AG04450 (cell line): ENCODE measurements at regions not wholly inside any gene's neighbourhood (a gene's known extent, or its start where the extent isn't known, plus 50 kb on each side); places are given as distances from the start of the nearest gene placed in this dataset.

ENCODE experiments used
- CTCF ChIA-PET: fragments of 300-600, 350-600 bp; formaldehyde crosslinking; extraction: SDS; loops from one replicate; lab custom pipeline; 2022; ENCODE audit warnings: antibody characterized with exemption, inconsistent platforms; lab: Charles Lee
- POLR2A ChIA-PET: fragments of 350-600 bp; formaldehyde crosslinking; extraction: SDS; loops from one replicate; lab custom pipeline; 2021; ENCODE audit warnings: antibody characterized with exemption, inconsistent platforms; lab: Yijun Ruan, JAX
- DNase-seq: peaks from one replicate; pipeline ENCODE4 v3.0.0-alpha.2; 2011; ENCODE audit warnings: low read depth, low spot score
- H3K27ac ChIP-seq: one replicate; pipeline ENCODE4 v1.5.1; 2012; ENCODE audit warnings: low read depth, low read length, control low read depth
- H3K27me3 ChIP-seq: one replicate; pipeline ENCODE4 v1.6.0; 2012; ENCODE audit warnings: low read length; ENCODE audit not compliant: control insufficient read depth, insufficient read depth
- H3K4me3 ChIP-seq: 2 replicates; pipeline ENCODE4 v1.5.1; 2011; ENCODE audit warnings: mild to moderate bottlenecking, low read depth, low read length, control low read depth
- H3K9me3 ChIP-seq: 2 replicates; pipeline ENCODE4 v1.5.1; 2012; ENCODE audit warnings: low read length; ENCODE audit not compliant: control insufficient read depth, insufficient read depth
- TF ChIP-seq, protein P1 (sequence below): IDR thresholded peaks from 2 replicates; pipeline ENCODE4 v1.5.1; 2011; ENCODE audit warnings: low read depth, low read length, control low read depth, inconsistent platforms

DNA sequence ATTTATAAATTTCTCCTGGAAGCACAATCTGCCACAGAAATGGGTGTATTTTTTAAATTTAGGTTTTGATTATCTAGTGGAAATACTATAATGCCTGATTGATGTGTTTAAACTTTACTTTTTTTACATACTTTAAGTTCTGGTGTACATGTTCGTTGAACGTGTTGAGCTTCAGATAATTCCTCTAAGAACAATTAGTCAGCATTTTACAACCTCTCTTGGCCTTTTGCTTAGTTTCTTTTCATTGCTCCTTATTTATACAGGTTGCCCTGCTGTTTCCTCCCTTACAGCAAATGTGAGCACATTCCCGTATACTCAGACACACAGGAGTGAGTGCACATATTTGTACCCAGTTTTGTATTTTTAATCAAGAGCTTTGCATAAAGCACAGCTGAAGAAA is 1038.9 kb downstream of the BRINP3 start:
- Histone ChIP-seq H3K9me3 (no peaks in the 10 kb centered on the region), H3K27ac (no peak overlapping the region), H3K27me3 (no peaks in the 10 kb centered on the region), H3K4me3 (no peak overlapping the region)
- ChIA-PET POLR2A (no interaction called here), CTCF (no interaction called here)
- TF ChIP-seq, protein P1, sequence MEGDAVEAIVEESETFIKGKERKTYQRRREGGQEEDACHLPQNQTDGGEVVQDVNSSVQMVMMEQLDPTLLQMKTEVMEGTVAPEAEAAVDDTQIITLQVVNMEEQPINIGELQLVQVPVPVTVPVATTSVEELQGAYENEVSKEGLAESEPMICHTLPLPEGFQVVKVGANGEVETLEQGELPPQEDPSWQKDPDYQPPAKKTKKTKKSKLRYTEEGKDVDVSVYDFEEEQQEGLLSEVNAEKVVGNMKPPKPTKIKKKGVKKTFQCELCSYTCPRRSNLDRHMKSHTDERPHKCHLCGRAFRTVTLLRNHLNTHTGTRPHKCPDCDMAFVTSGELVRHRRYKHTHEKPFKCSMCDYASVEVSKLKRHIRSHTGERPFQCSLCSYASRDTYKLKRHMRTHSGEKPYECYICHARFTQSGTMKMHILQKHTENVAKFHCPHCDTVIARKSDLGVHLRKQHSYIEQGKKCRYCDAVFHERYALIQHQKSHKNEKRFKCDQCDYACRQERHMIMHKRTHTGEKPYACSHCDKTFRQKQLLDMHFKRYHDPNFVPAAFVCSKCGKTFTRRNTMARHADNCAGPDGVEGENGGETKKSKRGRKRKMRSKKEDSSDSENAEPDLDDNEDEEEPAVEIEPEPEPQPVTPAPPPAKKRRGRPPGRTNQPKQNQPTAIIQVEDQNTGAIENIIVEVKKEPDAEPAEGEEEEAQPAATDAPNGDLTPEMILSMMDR: no peak
- DNase-seq: no peak

DNA sequence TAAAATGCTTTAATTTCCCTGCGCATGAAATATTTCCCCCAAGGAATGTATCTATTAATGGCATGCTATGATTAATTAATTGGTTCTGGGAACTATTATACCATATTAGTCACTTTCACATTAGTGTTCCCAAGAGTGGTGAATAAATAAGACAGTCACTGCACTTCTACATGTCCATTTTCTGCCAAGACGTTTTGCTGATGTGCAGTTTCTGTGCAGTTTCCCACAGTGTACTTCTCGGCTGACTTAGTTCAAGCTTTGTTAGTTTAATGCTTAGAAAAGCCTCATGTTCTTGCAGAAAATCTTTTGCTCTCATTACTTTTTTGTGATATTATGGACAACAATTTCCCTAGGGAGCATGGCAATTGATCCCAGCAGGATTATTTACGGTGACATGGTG is 1014.5 kb downstream of the BRINP3 start:
- no peak overlapping the region for H3K27ac ChIP-seq
- no peak for DNase-seq
- POLR2A ChIA-PET: no interaction called here
- CTCF ChIA-PET: no interaction called here
- H3K27me3 ChIP-seq: no peaks in the 10 kb centered on the region
- H3K9me3 ChIP-seq: no peaks in the 10 kb centered on the region
- TF ChIP-seq, protein P1: no peak
- H3K4me3 ChIP-seq: no peak overlapping the region

DNA sequence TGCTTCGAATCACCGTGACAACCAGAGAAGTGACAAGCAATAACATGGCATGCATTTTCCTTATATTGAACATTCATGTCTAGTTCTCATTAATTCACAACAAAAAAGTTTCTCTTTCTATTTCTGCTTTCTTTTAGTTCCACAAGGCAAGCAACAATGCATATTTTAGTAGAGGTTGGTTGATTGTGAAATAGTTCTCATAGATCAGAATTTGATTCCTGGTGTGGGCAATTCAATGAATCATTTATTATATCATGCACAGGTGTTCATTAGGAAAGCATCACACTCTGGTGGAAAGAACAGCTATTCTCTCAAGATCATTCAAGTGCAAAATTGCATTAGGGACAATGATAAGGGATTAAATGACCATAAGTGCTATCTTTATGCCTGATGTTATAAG is 980.9 kb downstream of the BRINP3 start:
- TF ChIP-seq, protein P1: no peak
- DNase-seq: no peak
- Histone ChIP-seq H3K27ac (no peak overlapping the region), H3K4me3 (no peak overlapping the region), H3K9me3 (no peaks in the 10 kb centered on the region), H3K27me3 (no peaks in the 10 kb centered on the region)
- ChIA-PET CTCF (no interaction called here), POLR2A (no interaction called here)

DNA sequence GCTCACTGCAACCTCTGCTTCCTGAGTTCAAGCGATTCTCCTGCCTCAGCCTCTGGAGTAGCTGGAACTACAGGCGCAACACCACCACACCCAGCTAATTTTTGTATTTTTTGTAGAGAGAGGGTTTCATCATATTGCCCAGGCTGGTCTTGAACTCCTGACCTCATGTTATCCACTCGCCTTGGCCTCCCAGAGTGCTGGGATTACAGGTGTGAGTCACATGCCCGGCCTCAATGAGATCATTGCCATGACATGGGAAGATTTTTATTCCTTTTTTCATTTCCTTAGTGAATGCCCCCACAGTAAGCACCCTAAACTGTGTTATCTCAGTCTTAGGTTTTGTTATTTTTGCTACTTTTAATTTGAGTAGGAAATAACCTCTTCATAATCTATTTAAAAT is 977.9 kb downstream of the BRINP3 start:
- Histone ChIP-seq H3K9me3 (no peaks in the 10 kb centered on the region), H3K4me3 (no peak overlapping the region), H3K27me3 (no peaks in the 10 kb centered on the region), H3K27ac (no peak overlapping the region)
- TF ChIP-seq, protein P1: no peak
- POLR2A ChIA-PET: no interaction called here
- no peak for DNase-seq
- CTCF ChIA-PET: no interaction called here

DNA sequence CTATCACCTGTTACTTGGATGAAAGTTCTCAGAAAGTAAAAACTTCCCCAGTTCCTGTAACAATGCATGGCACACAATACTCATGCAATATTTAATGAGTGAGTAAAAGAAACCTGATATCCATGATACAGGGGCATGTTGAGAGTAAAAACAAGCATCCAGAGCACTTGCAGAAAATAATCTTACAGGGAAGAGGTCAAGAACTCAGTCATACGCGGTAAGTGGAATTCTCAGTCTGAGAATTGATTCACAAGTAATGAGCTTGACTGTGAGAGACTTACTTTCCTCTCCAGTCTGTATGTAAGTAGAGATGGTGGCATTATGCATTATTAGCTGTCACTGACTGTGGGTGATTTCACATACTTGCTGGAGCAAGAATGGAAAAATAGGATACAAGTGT is 976.9 kb downstream of the BRINP3 start:
- TF ChIP-seq, protein P1: no peak

More for the DNA sequence above, 976.9 kb downstream of the BRINP3 start:
- no peak overlapping the region for H3K4me3 ChIP-seq
- H3K27me3 ChIP-seq: no peaks in the 10 kb centered on the region
- no peaks in the 10 kb centered on the region for H3K9me3 ChIP-seq
- ChIA-PET POLR2A (no interaction called here), CTCF (no interaction called here)
- no peak overlapping the region for H3K27ac ChIP-seq
- peak; percentile 1 for DNase-seq
